ENCODE measurements at regions not wholly inside any gene's neighbourhood (a gene's known extent, or its start where the extent isn't known, plus 50 kb on each side); places are given as distances from the start of the nearest gene placed in this dataset.

DNA sequence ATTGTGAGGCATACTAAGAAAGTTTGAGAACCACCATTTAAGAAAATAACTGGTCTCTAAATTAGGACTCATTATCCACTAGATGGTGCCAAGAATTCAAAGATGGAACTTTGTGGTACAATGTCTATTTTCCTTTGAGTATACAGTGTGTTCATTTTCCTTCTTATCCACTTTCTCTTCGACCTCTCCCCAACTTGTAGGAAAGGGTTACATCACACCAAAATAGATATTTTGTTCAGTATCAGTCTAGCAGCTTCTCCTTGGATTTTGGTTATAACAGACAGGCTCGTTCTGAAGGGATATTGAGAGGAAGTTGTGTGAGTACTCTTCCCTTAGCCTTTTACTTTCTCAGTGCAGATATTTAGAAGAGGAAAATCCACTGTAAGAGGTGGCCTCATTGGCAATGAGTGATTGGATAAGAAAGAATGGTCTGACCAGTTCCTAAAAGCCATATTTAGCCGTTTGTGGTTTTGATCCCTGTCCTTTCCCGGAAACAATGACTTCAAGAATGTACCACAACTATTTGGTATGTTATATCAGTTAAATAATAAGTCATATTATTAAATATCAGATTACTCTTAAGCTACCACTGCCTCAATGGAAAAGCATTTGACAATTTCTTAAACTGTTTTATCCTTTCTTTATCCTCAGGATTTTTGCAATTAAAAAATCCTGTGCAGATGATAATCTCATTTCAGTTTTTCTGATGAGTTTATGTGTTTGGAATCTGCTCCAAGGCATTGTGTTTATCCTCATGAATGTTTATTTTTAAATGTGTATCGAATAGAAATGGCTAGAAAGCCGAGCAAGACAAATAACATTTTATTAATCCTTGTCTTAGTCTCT, 69.0 kb upstream of the GRAMD2B start:
- peak; percentile 96 for DNase-seq (ENCODE audit: extremely low read depth, low read depth)
- TF ChIP-seq, protein P1, sequence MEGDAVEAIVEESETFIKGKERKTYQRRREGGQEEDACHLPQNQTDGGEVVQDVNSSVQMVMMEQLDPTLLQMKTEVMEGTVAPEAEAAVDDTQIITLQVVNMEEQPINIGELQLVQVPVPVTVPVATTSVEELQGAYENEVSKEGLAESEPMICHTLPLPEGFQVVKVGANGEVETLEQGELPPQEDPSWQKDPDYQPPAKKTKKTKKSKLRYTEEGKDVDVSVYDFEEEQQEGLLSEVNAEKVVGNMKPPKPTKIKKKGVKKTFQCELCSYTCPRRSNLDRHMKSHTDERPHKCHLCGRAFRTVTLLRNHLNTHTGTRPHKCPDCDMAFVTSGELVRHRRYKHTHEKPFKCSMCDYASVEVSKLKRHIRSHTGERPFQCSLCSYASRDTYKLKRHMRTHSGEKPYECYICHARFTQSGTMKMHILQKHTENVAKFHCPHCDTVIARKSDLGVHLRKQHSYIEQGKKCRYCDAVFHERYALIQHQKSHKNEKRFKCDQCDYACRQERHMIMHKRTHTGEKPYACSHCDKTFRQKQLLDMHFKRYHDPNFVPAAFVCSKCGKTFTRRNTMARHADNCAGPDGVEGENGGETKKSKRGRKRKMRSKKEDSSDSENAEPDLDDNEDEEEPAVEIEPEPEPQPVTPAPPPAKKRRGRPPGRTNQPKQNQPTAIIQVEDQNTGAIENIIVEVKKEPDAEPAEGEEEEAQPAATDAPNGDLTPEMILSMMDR (IDR thresholded peaks at IDR 0.05; ENCODE audit: low read depth, low read length): peak; percentile 35

GRCh38 chr5:126354858-126355731, 68.1 kb upstream of the GRAMD2B start:
- no peak for DNase-seq (ENCODE audit: extremely low read depth, low read depth)
- TF ChIP-seq, protein P1 (IDR thresholded peaks at IDR 0.05; ENCODE audit: low read depth, low read length): no peak

- TF ChIP-seq, protein P1 (IDR thresholded peaks at IDR 0.05; ENCODE audit: low read depth, low read length): no peak
- DNase-seq (ENCODE audit: extremely low read depth, low read depth): no peak
Observed at GRCh38 chr5:126355940-126356339, 67.3 kb upstream of the GRAMD2B start.

DNA sequence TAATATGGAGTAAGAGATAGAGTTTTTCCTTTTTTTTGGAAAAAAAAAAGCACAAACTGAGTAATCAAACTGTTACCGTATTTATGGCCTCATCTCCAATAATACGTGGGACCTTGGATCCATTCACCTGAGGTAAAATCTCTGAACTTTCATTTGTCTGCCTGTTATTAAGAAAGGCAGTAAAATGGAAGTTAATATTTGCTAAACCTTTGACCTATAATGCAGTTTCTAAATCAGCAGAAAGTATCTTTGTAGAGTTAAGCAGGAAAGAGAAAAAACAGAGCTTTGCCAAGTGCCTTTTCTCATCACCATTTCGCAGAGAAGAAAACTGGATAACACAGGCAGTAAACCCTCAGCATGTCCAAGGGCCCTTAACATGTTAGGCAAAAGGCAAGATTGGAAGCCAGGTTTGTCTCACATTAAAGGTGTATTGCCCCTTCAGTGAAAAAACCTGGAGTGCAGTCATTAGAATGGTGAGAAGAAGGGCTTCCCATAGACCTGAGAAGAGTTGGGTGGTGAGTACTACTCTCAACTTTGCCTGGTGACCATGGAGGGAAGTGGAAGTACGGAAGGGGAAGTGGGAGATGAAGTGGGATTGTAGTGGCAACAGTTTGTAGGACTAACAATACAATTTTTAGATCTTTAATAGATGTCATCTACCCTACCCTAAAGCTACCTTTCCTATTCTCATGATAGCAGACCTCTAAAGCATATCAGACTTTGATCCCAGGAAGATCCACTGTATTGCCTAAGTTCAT, 65.4 kb upstream of the GRAMD2B start:
- TF ChIP-seq, protein P1 (IDR thresholded peaks at IDR 0.05; ENCODE audit: low read depth, low read length): no peak
- no peak for DNase-seq (ENCODE audit: extremely low read depth, low read depth)

DNA sequence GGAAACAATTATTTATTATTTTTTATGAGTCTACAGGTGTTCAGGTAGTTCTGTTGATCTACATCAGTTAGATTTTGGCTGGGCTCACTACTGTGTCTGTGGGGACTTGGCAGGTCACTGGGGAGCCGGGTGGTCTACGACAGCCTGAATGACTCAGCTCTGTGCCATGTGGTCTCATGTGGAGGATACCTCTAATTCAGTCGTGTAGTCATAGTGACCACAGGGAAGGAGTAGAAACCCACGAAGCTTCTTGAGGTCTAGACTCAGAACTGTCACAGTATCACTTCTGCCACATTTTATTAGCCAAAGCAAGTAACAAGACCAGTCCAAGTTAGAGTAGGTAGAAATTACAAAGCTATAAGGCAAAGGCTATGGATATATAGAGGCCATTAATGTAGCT, 64.7 kb upstream of the GRAMD2B start:
- TF ChIP-seq, protein P1 (IDR thresholded peaks at IDR 0.05; ENCODE audit: low read depth, low read length): no peak
- no peak for DNase-seq (ENCODE audit: extremely low read depth, low read depth)

DNA sequence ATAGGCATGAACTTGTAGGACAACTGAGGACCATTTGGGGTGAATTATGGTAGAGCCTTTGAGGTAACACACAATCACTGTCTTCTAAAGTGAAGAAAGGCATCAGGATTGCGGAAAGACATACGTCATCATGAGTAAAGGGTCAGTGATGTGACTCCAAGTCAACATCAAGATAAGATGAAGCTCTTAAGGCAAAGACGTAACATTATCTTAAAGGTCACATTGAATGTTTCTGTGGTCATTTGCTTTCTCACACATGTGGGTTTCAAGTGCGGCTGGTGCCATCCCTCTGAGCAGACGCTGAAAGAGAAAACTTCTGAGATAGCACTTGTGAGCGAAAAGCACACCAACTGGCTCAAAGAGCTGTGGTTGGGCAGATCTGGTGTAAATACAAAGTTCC, 63.3 kb upstream of the GRAMD2B start:
- TF ChIP-seq, protein P1 (IDR thresholded peaks at IDR 0.05; ENCODE audit: low read depth, low read length): no peak
- no peak for DNase-seq (ENCODE audit: extremely low read depth, low read depth)

Measured in AG09319 (cell line).